ENCODE measurements at regions not wholly inside any gene's neighbourhood (a gene's known extent, or its start where the extent isn't known, plus 50 kb on each side); places are given as distances from the start of the nearest gene placed in this dataset.

- DNase-seq (ENCODE audit: low read depth in 1 of 2, low spot score in 2 of 2): peak in 1 of 2 experiments; percentile 45
- Histone ChIP-seq H2AFZ (ENCODE audit: low read length) (no peak overlapping the region), H4K20me1 (replicated peaks in 1 of 2; ENCODE audit: control insufficient read depth in 1 of 2, insufficient read depth in 2 of 2, low read length in 2 of 2) (peaks cover 2 to 3% of the 10 kb centered on the region in 2 experiments), H3K4me2 (ENCODE audit: insufficient read depth in 1 of 2, low read depth in 2 of 2, low read length in 2 of 2) (peak overlapping the region; percentile 72 to 80), H3K4me1 (replicated peaks in 1 of 4; ENCODE audit: control insufficient read depth in 3 of 4, insufficient read depth in 4 of 4, low read length in 3 of 4) (peaks cover 3 to 26% (median 10%) of the 10 kb centered on the region in 4 experiments; a peak in 6 of 7 replicates), H2BK12ac (ENCODE audit: low read depth, low read length) (peak overlapping the region; percentile 92; the same call in 1 of the 2 replicates), H3K23ac (ENCODE audit: insufficient read length) (no peak overlapping the region), H3K36me3 (ENCODE audit: control insufficient read depth in 2 of 4, insufficient read depth in 4 of 4, low read length in 3 of 4) (no peaks in the 10 kb centered on the region), H3K18ac (ENCODE audit: extremely low read depth, low read length) (no peak overlapping the region), H3K14ac (ENCODE audit: insufficient read length) (no peak overlapping the region), H3K9ac (replicated peaks in 1 of 4; ENCODE audit: extremely low read depth in 1 of 4, low read depth in 3 of 4, low read length in 3 of 4) (no peak overlapping the region), H3K27ac (ENCODE audit: low read depth, low read length) (no peak overlapping the region), H3K4me3 (ENCODE audit: extremely low read depth in 1 of 4, insufficient read depth in 2 of 4, low read depth in 3 of 4, low read length in 4 of 4) (peak overlapping the region; percentile 31 to 74 (median 37); a peak in 6 of 8 replicates), H2BK15ac (ENCODE audit: low read length) (no peak overlapping the region), H2AK5ac (ENCODE audit: low read depth, low read length) (no peak overlapping the region), H3K23me2 (ENCODE audit: low read depth, low read length) (peaks cover 8% of the 10 kb centered on the region; the same call in 1 of the 2 replicates), H3K79me1 (ENCODE audit: low read depth, low read length) (no peaks in the 10 kb centered on the region), H4K5ac (ENCODE audit: insufficient read length, low read depth, low read length) (no peak overlapping the region), H2BK5ac (ENCODE audit: low read depth, low read length) (no peak overlapping the region), H3K9me3 (ENCODE audit: insufficient read depth in 2 of 2, low read depth in 1 of 2, low read length in 1 of 2) (no peaks in the 10 kb centered on the region), H2BK20ac (ENCODE audit: low read length) (no peak overlapping the region), H3K4ac (replicated peaks; ENCODE audit: insufficient read length, low read depth, low read length) (no peak overlapping the region), H4K91ac (replicated peaks; ENCODE audit: insufficient read length, low read length) (no peak overlapping the region), H3K56ac (replicated peaks; ENCODE audit: insufficient read length, low read depth, low read length) (no peak overlapping the region), H3K27me3 (replicated peaks in 1 of 4; ENCODE audit: control insufficient read depth in 3 of 4, extremely low read depth in 1 of 4, insufficient read depth in 3 of 4, low read length in 3 of 4) (peaks cover 50 to 86% (median 73%) of the 10 kb centered on the region in 4 experiments), H2BK120ac (replicated peaks; ENCODE audit: low read depth, low read length) (no peak overlapping the region), H4K8ac (ENCODE audit: extremely low read depth, insufficient read depth, low read length) (no peak overlapping the region), H3K79me2 (ENCODE audit: control insufficient read depth in 1 of 2, insufficient read depth in 2 of 2, low read length in 2 of 2) (no peaks in the 10 kb centered on the region)
- 5% methylated on average over 11 of the region's 12 CpGs; no CpG with 5 or more reads in 1 of the 2 experiments for WGBS, 2 experiments (ENCODE audit: extremely low coverage in 1 of 2, insufficient coverage in 1 of 2, insufficient read length in 1 of 2, insufficient replicate concordance in 2 of 2, low coverage in 1 of 2, low lambda C conversion rate in 2 of 2, missing lambda C conversion rate in 1 of 2)
- CTCF ChIA-PET (ENCODE audit: partially characterized antibody): interaction anchor here (0.6 to 7.7 kb wide), 9 partner anchors 9 to 1041 kb away, joined by 4 to 113 read pairs (median 6); partner anchors contain the start of gene ISL1
- FAIRE-seq: no peak
- POLR2A ChIA-PET (ENCODE audit: partially characterized antibody): interaction anchor here (0.9 to 2.5 kb wide), 2 partner anchors 421 to 423 kb away, joined by 4 to 8 read pairs; no protein-coding TSS in a partner anchor
- TF ChIP-seq EZH2 (IDR thresholded peaks at IDR 0.05; ENCODE audit: low read depth, low read length, severe bottlenecking) (peak; percentile 9), SIN3A (conservative IDR thresholded peaks at IDR 0.05 in 1 of 2, IDR thresholded peaks at IDR 0.05 in 1 of 2; ENCODE audit: low read depth in 1 of 2, low read length in 2 of 2) (no peak), SUZ12 (IDR thresholded peaks at IDR 0.05; ENCODE audit: low read length) (peak; percentile 69; the same call in 1 of the 2 replicates)
Observed at GRCh38 chr5:50967009-50967562, 300.6 kb downstream of the PARP8 start.

All from H1 (cell line).